Activated T-cell treated with anti-CD3 and anti-CD28 coated beads, Interleukin-2, amount 50 U/mL, for 72 hours (primary cell): ENCODE measurements at regions not wholly inside any gene's neighbourhood (a gene's known extent, or its start where the extent isn't known, plus 50 kb on each side); places are given as distances from the start of the nearest gene placed in this dataset.

Experiments
- ATAC-seq, 2 donors: fragments of 150-1000 bp; cut with Tn5 transposase; replicated peaks in 1 of 2; 2 replicates each; pipeline ENCODE4 v1.10.0; 2021; ENCODE audit warnings: moderate library complexity in 2 of 2, mild to moderate bottlenecking in 1 of 2
- DNase-seq, 2 donors: peaks; one replicate each; pipeline ENCODE4 v3.0.0; 2021 to 2022; ENCODE audit warnings: mixed read lengths in 1 of 2
- H3K27ac Mint-ChIP-seq: one replicate; pipeline ENCODE4 v1.8.0; 2022; ENCODE audit warnings: mild to moderate bottlenecking, moderate library complexity, mixed read lengths
- H3K27me3 Mint-ChIP-seq: one replicate; pipeline ENCODE4 v1.8.0; 2022; ENCODE audit warnings: low read depth, mixed read lengths
- H3K36me3 Mint-ChIP-seq, 2 donors: one replicate each; pipeline ENCODE4 v1.8.0; 2022; ENCODE audit warnings: mixed read lengths in 2 of 2, mild to moderate bottlenecking in 1 of 2; ENCODE audit not compliant: insufficient read depth in 2 of 2
- H3K4me1 Mint-ChIP-seq: one replicate; pipeline ENCODE4 v1.8.0; 2022; ENCODE audit warnings: low read depth, mixed read lengths
- H3K4me3 Mint-ChIP-seq, 2 donors: one replicate each; pipeline ENCODE4 v1.8.0; 2022; ENCODE audit warnings: mild to moderate bottlenecking in 2 of 2, mixed read lengths in 2 of 2, moderate library complexity in 2 of 2
- H3K9me3 Mint-ChIP-seq, 2 donors: one replicate each; pipeline ENCODE4 v1.8.0; 2022; ENCODE audit warnings: mixed read lengths in 2 of 2

- DNase-seq (no peak), ATAC-seq (peak in 1 of 2 donors; percentile 39)
- Mint-ChIP-seq H3K27ac (no peak overlapping the region), H3K27me3 (no peaks in the 10 kb centered on the region), H3K4me1 (no peaks in the 10 kb centered on the region), H3K4me3 (no peak overlapping the region), H3K9me3 (peaks cover 0 to 1% of the 10 kb centered on the region in 2 donors), H3K36me3 (no peaks in the 10 kb centered on the region)
These were observed 285.5 kb upstream of the IGFBP3 start for GRCh38 chr7:46206476-46207060.

DNA sequence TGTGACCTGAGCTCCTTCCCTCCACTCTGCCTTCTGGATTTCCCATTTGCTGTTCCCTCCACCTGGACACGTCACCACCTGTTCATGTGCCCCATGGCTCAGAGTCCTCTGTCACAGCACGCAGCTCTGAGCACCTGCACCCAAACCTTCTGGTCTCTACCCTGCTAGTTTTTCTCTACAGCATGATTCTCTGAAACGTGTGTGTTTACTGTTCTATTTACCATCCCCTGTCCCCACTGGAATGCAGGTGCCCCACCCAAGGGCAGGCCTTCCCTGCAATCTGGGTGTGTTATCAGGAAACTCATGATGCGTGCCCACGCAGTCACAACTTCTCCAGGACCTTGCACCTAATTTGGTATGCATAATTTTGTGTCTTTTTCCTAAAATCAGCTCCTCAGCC is 284.4 kb upstream of the IGFBP3 start:
- ATAC-seq (no peak), DNase-seq (no peak)
- Mint-ChIP-seq H3K27me3 (no peaks in the 10 kb centered on the region), H3K4me3 (no peak overlapping the region), H3K36me3 (no peaks in the 10 kb centered on the region), H3K27ac (no peak overlapping the region), H3K4me1 (no peaks in the 10 kb centered on the region), H3K9me3 (peaks cover 0 to 1% of the 10 kb centered on the region in 2 donors)

GRCh38 chr7:46203926-46204325 is 282.9 kb upstream of the IGFBP3 start:
- H3K4me3 Mint-ChIP-seq, result no peak overlapping the region
- H3K9me3 Mint-ChIP-seq, result peaks cover 0 to 1% of the 10 kb centered on the region in 2 donors
- no peaks in the 10 kb centered on the region for H3K27me3 Mint-ChIP-seq
- no peak for DNase-seq
- H3K27ac Mint-ChIP-seq, result no peak overlapping the region
- no peaks in the 10 kb centered on the region for H3K4me1 Mint-ChIP-seq
- no peaks in the 10 kb centered on the region for H3K36me3 Mint-ChIP-seq
- no peak for ATAC-seq

DNA sequence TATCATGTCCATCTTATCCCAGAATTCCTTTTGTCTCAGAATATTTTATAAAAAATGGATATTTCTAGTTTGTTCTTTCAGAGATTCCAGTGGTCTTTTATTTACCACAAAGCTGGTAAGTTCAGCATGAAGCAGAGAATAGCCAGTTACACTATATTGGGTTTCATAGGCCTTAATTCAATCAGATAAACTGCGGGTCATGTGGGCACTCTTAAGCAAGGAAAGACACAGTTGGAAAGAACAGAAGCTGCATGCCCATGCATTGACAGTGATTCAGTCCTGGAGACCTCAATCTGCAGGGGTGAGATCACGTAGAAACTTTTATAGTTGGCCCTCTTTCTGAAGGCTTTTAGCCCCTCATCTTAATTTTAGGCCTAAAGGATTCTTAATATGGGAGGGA is 281.3 kb upstream of the IGFBP3 start:
- Mint-ChIP-seq H3K9me3 (peaks cover 0 to 1% of the 10 kb centered on the region in 2 donors), H3K27ac (no peak overlapping the region), H3K4me3 (no peak overlapping the region), H3K27me3 (no peaks in the 10 kb centered on the region), H3K36me3 (no peaks in the 10 kb centered on the region), H3K4me1 (no peaks in the 10 kb centered on the region)
- DNase-seq (no peak), ATAC-seq (no peak)

- DNase-seq (no peak), ATAC-seq (no peak)
- H3K27ac Mint-ChIP-seq, result no peak overlapping the region
- H3K36me3 Mint-ChIP-seq, result no peaks in the 10 kb centered on the region
- no peak overlapping the region for H3K4me3 Mint-ChIP-seq
- H3K4me1 Mint-ChIP-seq, result no peaks in the 10 kb centered on the region
- no peaks in the 10 kb centered on the region for H3K27me3 Mint-ChIP-seq
- peaks cover 0 to 1% of the 10 kb centered on the region in 2 donors for H3K9me3 Mint-ChIP-seq
These were observed 280.9 kb upstream of the IGFBP3 start for GRCh38 chr7:46201961-46202360.

DNA sequence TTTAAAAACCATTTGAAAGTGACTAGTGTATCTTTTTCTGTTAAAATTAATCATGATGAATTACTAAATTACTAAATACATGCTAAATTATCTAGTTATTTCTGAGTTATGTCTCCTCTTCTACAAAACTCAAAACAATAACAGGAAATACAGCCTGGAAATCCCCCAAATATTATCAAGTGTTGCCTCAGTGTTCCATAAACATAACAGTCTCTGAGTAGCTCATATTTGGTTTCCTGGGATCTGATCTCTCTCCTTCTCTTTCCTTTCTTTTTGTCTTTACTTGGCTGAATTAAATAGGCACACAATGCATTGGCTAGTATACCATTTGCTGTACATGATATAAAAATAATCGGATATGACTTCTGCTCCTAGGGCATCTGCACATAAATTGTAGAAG is 277.6 kb upstream of the IGFBP3 start:
- ATAC-seq (no peak), DNase-seq (no peak)
- Mint-ChIP-seq H3K36me3 (no peaks in the 10 kb centered on the region), H3K9me3 (no peaks in the 10 kb centered on the region), H3K27me3 (no peaks in the 10 kb centered on the region), H3K4me3 (no peak overlapping the region), H3K4me1 (no peaks in the 10 kb centered on the region), H3K27ac (no peak overlapping the region)

DNA sequence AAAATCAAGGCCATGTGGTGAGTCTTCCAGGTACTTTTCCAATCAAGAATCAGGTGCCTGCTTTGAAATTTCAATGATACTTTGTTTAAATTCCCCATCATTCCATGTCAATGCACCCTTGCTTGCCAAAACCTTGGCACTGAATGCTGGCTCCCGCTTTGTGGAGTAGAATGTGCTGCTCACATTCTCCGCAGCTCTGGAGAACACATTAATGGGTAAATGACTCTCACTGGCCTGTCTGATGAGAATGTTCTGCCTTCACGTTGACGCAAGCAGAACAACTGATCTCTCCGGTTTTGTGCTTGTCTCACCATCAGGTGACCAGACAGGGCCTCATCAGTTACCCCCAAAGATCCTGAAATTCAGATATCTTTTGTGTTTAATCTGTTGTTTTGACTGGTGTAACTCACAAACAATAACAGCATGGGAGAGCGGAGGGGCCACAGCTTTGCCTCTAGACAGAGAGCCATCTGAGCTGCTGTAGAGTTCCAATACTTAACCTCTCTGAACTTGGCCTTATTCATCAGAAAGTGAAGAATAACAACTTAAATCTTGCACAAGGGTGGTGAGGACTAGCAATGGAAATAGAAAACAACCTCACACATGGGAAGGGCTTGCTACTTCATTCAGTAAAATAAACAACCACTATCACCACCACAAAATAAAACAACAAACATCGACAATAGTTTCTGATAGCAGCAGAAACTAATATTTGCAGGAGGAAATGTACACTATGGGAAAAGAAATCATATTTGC is 276.9 kb upstream of the IGFBP3 start:
- H3K36me3 Mint-ChIP-seq, result no peaks in the 10 kb centered on the region
- no peaks in the 10 kb centered on the region for H3K4me1 Mint-ChIP-seq
- no peaks in the 10 kb centered on the region for H3K27me3 Mint-ChIP-seq
- DNase-seq, result no peak
- H3K27ac Mint-ChIP-seq, result no peak overlapping the region
- no peak overlapping the region for H3K4me3 Mint-ChIP-seq
- ATAC-seq, result no peak
- H3K9me3 Mint-ChIP-seq, result no peaks in the 10 kb centered on the region

DNA sequence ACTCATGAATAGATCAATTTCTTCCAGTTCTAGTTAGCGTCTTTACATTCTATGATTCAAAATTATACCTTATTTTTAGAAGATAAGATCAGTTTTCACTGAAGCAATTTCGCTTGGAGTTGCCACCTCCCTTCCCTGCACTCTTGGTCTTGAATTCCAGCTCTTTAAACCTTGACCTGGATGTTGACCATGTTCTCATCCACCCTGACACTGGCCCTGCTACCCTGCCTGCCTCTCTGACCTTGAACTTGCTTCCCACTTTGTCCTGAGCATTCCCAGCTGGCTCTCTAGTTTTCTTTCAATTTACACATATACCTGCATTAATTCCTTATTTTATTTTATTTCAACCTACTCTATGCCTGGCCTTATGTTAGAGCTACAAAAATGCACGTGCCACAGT is 274.9 kb upstream of the IGFBP3 start:
- H3K36me3 Mint-ChIP-seq, result no peaks in the 10 kb centered on the region
- H3K4me1 Mint-ChIP-seq, result no peaks in the 10 kb centered on the region
- no peaks in the 10 kb centered on the region for H3K27me3 Mint-ChIP-seq
- H3K9me3 Mint-ChIP-seq, result no peaks in the 10 kb centered on the region
- no peak for ATAC-seq
- no peak overlapping the region for H3K27ac Mint-ChIP-seq
- no peak overlapping the region for H3K4me3 Mint-ChIP-seq
- no peak for DNase-seq

DNA sequence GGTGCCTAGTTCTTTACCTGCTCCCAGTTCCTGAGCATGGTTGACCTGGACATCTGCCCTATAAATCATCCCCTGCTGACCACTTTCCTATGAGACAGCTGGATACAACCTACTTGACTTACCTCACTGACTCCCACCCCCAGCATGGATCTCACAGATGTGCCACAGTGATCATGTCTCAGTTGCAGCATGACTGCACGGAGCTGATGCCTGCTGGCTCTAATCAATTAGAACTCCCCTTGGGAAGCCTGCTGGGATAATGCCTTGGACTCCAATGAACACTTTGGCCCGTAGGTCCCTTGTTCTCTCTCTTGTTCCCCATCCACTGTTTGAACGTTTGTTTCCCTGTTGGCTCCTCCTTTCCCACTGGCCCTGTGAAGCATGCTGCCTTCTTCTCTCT is 271.2 kb upstream of the IGFBP3 start:
- ATAC-seq, result no peak
- no peak for DNase-seq
- no peaks in the 10 kb centered on the region for H3K27me3 Mint-ChIP-seq
- peaks cover 0 to 3% of the 10 kb centered on the region in 2 donors for H3K9me3 Mint-ChIP-seq
- H3K36me3 Mint-ChIP-seq, result no peaks in the 10 kb centered on the region
- H3K27ac Mint-ChIP-seq, result no peak overlapping the region
- no peaks in the 10 kb centered on the region for H3K4me1 Mint-ChIP-seq
- no peak overlapping the region for H3K4me3 Mint-ChIP-seq

GRCh38 chr7:46191776-46192175 is 270.7 kb upstream of the IGFBP3 start:
- H3K4me3 Mint-ChIP-seq, result no peak overlapping the region
- no peak for ATAC-seq
- no peaks in the 10 kb centered on the region for H3K36me3 Mint-ChIP-seq
- H3K27ac Mint-ChIP-seq, result no peak overlapping the region
- no peak for DNase-seq
- H3K27me3 Mint-ChIP-seq, result no peaks in the 10 kb centered on the region
- peaks cover 0 to 3% of the 10 kb centered on the region in 2 donors for H3K9me3 Mint-ChIP-seq
- no peaks in the 10 kb centered on the region for H3K4me1 Mint-ChIP-seq

GRCh38 chr7:46191296-46191695 is 270.2 kb upstream of the IGFBP3 start:
- no peak for DNase-seq
- peaks cover 0 to 3% of the 10 kb centered on the region in 2 donors for H3K9me3 Mint-ChIP-seq
- H3K4me1 Mint-ChIP-seq, result no peaks in the 10 kb centered on the region
- no peak overlapping the region for H3K4me3 Mint-ChIP-seq
- H3K27ac Mint-ChIP-seq, result no peak overlapping the region
- H3K36me3 Mint-ChIP-seq, result no peaks in the 10 kb centered on the region
- H3K27me3 Mint-ChIP-seq, result no peaks in the 10 kb centered on the region
- no peak for ATAC-seq

DNA sequence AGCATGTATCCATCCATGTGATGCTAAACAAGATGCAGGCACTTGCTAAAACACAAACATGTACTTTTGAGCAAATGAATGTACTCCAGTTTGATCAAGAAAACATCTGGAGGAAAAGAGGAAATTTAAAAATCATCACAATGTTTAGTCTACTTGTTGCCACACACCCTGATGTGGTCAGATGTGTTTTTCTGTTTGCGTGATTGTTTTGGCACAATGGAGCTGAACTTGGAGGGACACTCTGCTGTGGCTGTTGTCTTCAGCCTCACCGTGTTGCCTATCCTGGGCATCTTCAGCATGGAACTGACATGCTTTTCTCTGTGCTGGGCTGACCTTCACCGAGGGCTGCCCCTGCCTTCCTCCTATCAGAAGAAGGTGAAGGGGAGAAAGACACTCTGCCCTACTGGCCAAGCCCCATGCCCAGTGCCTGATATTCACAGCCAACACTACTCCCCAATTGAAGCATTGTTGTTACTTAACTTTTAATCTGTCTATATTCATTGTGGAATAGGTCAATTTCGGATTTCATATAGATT is 268.3 kb upstream of the IGFBP3 start:
- Mint-ChIP-seq H3K9me3 (peaks cover 0 to 3% of the 10 kb centered on the region in 2 donors), H3K27ac (no peak overlapping the region), H3K36me3 (no peaks in the 10 kb centered on the region), H3K4me1 (no peaks in the 10 kb centered on the region), H3K27me3 (no peaks in the 10 kb centered on the region), H3K4me3 (no peak overlapping the region)
- no peak for ATAC-seq
- no peak for DNase-seq

DNA sequence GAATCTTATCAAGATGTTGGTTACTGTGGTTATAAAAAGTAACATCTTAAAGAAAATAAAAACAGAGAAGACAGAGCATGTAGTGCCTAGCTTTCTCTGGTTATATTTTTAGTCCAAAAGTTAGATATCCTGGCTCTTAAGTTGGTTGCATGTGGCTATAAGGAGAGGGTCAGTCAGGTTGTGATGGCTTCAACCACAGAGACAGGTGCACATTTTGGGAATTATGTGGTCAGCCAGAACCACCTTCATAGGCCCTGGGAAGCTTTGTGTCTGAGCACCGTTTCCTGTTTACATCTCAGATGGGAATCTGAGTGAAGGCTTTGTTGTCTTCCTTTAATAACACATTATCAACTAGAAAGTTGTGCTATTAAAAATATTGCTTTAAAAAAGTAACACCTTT is 265.1 kb upstream of the IGFBP3 start:
- no peak overlapping the region for H3K4me3 Mint-ChIP-seq
- H3K27ac Mint-ChIP-seq, result no peak overlapping the region
- H3K9me3 Mint-ChIP-seq, result peaks cover 5% of the 10 kb centered on the region in 2 donors
- H3K36me3 Mint-ChIP-seq, result no peaks in the 10 kb centered on the region
- ATAC-seq (no peak), DNase-seq (no peak)
- no peaks in the 10 kb centered on the region for H3K27me3 Mint-ChIP-seq
- no peaks in the 10 kb centered on the region for H3K4me1 Mint-ChIP-seq
